ENCODE measurements at regions not wholly inside any gene's neighbourhood (a gene's known extent, or its start where the extent isn't known, plus 50 kb on each side); places are given as distances from the start of the nearest gene placed in this dataset.
"Not testable (repeated sequence)": the region's sequence is repeated elsewhere in the genome, so short reads cannot be mapped to it uniquely, and the experiment has no call there.

DNA sequence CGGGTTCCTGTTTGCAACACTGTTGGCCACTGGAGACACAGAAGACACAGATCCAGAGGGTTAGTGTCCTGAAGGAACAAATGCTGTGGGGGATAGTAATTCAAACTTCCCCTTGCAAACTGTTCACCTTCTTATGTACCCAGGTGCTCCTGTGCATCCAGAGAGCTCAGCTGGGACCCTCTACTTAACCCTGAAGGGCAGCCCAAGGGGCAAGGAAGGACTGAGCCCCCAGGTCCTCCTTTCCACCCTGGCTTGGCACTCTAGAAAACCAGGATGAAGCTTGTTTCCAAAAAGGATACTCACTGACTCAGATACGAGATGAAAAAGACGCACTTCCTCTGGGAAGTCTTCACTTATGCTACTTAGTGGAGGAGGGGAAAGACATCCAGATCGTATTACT is 78.2 kb upstream of the TNK2 start:
- TF ChIP-seq, protein P1, sequence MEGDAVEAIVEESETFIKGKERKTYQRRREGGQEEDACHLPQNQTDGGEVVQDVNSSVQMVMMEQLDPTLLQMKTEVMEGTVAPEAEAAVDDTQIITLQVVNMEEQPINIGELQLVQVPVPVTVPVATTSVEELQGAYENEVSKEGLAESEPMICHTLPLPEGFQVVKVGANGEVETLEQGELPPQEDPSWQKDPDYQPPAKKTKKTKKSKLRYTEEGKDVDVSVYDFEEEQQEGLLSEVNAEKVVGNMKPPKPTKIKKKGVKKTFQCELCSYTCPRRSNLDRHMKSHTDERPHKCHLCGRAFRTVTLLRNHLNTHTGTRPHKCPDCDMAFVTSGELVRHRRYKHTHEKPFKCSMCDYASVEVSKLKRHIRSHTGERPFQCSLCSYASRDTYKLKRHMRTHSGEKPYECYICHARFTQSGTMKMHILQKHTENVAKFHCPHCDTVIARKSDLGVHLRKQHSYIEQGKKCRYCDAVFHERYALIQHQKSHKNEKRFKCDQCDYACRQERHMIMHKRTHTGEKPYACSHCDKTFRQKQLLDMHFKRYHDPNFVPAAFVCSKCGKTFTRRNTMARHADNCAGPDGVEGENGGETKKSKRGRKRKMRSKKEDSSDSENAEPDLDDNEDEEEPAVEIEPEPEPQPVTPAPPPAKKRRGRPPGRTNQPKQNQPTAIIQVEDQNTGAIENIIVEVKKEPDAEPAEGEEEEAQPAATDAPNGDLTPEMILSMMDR (conservative IDR thresholded peaks at IDR 0.05 in 1 of 2, IDR thresholded peaks at IDR 0.05 in 1 of 2; ENCODE audit: low read depth in 1 of 2, low read length in 2 of 2) = not testable (repeated sequence)
- not testable (repeated sequence) for TF ChIP-seq EZH2 (IDR thresholded peaks at IDR 0.05; ENCODE audit: low read length, missing control alignments)

Measured in fibroblast of lung (primary cell).